HG03045 (cell line): ENCODE measurements at regions not wholly inside any gene's neighbourhood (a gene's known extent, or its start where the extent isn't known, plus 50 kb on each side); places are given as distances from the start of the nearest gene placed in this dataset.
A peak's percentile ranks its signal among the peaks of the same experiment; 100 is the strongest.
"Not testable (repeated sequence)": the region's sequence is repeated elsewhere in the genome, so short reads cannot be mapped to it uniquely, and the experiment has no call there.

Source experiments
- ATAC-seq: cut with Tn5 transposase; IDR thresholded peaks from one replicate; pipeline ENCODE4 v1.9.1; 2021; ENCODE audit warnings: mild to moderate bottlenecking, moderate library complexity; ENCODE audit not compliant: unreplicated experiment

DNA sequence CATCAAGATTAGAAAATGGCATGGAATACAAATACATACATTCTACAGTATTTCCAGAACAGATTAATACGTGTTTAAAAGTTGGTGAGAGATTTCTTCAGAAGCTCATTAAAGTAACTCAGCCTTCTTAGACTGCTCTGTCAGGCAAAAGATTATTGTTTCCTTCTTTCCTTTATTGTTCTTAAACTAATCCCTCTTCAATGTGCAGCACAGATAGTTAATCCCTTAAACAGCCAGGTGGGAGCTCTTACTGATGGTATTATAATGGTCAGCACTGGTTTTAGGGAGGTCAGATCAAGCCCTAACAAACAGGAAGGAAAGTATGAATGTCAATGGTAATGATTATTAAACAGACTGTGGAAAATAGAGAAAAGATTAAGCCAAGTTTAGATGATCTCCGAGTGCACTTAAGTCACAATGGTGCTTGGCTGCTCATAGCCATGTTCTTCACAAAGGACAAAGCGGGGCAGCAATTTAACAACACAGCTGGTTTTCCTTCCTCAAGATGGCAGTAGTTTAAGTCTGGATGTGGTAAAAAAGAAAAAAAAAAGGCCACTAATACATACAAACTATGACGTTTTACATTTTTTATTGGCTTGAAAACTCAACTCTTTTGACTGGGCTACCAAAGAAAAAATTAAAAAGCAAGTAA is 992.6 kb downstream of the PCDH9 start:
- ATAC-seq, result no peak

DNA sequence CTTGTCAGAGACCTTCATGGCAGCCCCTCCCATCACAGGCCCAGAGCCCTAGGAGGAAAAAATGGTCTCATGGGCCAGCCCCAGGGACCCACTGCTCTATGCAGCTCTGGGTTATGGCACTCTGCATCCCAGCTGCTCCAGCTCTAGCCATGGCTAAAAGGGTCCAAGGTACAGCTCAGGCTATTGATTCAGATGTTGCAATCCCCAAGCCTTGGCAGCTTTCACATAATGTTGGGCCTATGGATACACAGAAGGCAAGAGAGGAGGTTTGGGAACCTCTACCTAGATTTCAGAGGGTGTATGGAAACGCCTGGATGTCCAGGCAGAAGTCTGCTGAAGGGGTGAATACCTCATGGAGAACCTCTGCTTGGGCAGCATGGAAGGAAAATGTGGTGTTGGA is 996.0 kb downstream of the PCDH9 start:
- no peak for ATAC-seq

DNA sequence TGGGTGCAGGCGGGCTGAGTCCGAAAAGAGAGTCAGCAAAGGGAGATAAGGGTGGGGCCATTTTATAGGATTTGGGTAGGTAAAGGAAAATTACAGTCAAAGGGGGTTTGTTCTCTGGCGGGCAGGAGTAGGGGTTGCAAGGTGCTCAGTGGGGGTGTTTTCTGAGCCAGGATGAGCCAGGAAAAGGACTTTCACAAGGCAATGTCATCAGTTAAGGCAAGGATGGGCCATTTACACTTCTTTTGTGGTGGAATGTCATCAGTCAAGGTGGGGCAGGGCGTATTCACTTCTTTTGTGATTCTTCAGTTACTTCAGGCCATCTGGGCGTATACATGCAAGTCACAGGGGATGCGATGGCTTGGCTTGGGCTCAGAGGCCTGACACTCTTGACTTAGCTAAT is 998.2 kb downstream of the PCDH9 start:
- ATAC-seq, result not testable (repeated sequence)

DNA sequence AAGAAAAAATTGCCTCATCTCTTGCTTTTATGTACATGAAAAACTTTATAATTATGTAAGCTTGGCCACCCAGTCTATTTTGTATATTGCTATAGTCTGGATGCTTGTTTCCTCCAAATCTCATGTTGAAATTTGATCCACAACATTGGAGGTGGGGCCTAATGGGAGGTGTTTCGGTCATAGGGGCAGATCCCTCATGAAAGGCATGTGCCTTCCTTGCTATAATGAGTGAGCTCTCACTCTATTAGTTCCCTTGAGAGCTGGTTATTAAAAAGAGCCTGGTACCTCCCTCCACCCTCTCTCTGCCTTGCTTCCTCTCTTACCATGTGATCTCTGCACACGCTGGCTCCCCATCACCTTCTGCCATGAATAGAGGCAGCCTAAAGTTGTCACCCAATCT is 1005.1 kb downstream of the PCDH9 start:
- no peak for ATAC-seq

DNA sequence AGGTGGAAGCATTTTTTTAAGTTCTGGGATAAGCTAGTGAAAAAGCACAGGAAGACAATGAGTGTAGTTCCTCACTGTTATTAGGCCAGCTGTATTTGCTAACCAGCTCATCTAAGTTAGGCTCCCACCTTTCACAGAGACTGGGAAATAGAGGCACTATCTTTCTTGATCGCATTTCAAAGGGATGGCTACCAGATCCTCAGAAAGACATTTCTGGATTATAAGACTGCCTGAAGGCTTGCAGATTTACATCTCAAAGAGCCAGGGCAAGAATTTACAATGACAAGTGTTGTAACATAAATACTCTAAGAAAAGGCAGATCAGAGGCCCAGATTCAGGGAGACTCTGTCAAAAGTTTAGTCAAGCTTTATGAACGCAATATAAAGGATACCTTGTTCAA is 1005.5 kb downstream of the PCDH9 start:
- no peak for ATAC-seq

DNA sequence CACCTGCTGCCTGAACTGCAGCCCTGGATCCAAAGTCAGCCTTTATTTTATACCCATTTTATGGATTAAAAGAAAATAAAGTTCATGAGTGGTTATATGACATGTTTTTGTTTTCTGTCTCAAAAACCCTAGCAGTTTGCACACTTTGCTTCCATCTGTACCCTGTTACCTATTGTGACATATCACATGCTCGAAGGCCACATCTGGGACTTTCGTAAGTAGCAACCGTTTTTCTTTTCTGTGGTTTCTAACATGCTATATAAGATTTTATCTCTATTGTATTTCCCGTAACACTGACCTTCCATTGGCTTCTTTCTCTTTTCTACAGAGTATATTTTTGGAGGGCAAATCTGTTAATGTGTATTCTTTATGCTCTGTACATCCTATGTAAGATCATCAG is 1007.2 kb downstream of the PCDH9 start:
- no peak for ATAC-seq

DNA sequence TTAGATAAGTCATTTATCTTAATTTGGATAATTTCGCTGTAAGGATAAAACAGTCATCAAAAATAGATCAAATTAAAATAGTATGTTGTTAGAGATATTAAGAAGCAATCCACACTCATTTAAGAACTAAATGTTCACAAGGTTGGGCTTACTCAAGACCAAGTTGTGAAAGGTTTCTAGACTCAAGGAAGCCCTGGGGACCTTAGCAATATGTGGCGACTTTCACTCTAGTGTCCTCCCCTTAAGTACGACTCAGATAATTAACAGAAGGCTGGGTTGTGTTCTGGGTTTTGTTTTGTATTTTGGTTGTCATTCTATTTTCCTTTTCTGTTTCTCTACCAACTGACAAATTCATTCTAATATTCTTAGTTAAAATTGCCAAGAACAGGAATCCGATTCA is 1008.0 kb downstream of the PCDH9 start:
- no peak for ATAC-seq

DNA sequence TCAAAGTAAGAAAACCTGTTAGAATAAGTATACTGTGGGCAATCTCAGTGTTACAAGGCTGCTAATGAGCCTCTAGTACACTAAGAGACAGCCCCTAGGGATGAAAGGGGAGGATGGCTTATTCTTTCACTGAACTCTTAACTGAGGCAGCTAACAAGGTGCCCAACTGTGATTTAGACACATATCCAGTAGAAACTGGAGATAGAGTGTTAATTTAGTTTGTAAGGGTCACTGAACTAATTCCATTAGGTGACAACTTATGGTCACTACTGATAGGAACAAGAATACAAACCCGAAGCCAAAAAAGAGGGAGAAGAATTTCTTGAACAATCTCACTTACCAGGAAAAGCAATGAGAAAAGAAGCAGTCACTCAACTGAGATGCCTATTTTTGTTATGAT is 1010.6 kb downstream of the PCDH9 start:
- no peak for ATAC-seq

DNA sequence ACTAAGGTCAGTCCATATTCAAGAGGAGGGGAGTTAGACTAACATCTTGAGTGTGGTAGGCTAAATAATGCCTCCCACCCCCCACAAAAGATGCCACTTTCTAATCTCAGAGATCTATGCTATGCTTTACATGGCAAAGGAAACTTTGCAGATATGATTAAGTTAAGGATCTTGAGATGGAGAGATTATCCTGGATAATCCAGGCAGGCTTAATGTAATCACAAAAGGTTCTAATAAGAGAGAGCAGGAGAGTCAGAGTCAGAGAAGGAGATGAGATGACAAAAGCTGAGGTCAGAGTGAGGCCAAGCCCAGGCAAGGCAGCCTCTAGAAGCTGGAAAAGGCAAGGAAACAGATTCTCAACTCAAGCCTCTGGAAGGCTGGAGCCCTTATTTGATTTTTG is 1011.6 kb downstream of the PCDH9 start:
- no peak for ATAC-seq

DNA sequence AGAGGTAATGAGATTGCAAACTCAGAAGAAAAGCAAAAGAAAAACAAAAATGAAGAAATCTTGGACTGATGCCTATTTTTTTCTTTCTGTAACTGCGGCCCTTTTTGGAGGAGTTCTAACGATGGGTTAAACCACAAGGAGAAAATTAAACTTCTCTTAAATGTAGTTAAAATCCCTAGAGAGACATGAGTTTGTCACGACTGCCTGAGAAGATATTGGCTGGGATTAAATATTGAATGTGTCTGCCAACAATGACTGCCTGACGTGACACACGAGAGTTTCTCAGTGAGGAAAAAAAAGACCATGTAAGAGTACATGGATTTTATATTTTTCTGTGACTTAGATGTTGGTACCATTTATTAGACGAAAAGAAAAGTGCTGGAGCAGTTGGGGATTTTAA is 1013.4 kb downstream of the PCDH9 start:
- ATAC-seq, result no peak

DNA sequence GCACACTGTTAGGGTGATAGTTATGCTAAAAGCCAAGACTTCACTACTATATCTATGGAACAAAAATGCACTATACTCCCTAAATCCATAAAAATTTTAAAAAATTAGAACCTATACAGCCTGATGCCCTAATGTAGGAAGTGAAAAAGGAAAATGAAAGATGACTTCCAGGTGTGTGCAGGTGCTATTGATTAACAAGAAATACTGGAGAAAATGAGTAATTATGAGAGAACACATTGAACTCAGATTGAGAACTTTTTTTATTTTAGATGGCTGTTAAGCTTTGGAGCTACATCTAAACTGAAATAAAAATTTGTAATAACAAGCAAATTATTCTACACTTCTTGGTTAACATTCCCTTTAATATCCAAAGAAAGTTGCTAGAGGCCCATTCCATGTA is 1015.7 kb downstream of the PCDH9 start:
- ATAC-seq, result no peak

DNA sequence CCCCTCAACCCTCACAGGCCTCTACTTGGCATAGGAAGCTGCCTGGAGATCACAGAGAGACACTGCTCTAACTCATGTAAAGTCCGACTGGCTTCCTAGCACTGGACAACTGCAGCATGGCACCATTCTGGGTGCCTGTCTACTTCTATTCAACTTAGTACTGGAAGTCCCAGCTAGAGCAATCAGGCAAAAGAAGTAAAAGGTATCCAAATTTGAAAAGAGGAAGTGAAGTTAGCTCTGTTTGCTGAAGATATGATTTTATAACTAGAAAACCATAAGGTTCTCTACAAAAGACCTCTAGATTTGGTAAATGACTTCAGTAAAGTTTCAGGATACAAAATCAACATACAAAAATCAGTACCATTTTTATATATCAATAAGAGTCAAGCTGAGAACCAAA is 1017.6 kb downstream of the PCDH9 start:
- no peak for ATAC-seq

DNA sequence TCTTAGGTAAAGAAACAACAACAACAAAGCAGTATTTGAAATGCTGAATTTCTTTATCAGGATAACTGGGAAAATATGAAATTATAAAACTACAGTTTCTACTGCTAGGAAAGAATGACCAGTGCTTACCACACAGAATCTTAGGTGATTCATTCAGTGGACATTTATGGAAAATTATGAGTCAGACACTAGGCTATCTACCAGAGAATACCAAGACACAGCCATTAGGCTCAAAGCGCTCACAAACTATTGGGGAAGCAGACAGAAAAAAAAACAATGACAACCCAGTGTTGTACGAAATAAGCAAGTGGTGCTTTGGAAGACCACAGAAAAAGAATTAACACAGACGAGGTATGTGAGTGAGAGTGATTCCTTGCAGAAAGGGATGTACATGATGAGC is 1019.5 kb downstream of the PCDH9 start:
- no peak for ATAC-seq

DNA sequence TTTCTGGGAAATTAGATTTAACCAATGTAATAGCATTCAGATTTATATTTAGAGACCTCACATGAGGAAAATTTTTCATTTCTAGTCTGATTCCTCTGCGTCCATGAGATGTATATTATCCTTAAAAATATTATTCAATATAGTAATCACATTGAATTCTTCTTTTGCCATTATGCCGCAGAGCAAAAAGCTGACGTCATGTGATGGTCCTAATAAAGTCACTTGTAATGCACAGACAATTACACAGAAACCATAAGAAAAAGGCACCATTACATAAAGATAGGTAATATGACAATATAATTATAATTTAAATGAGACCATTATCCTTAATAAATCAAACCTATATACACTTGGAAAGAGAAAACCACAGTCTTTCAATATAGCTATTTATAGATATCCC is 1021.5 kb downstream of the PCDH9 start:
- ATAC-seq, result no peak

DNA sequence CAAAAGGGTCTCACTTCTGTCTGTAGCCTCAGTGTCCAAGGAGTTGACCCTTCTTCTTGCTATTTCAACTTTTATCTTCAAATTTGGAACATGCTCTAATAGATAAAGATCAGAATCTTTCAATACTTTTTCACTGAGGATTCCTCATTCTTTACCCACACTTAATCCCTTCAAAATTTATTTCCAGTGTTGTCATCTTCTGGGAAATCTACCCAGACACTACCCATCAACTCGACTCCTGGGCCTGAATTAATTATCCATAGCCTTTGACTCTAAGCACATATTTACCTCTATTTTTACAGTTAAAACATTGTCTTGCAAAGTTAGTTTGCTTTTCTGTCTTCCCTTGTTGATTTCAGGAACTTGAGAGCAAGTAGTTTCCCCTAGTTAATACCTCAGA is 1022.5 kb downstream of the PCDH9 start:
- no peak for ATAC-seq

DNA sequence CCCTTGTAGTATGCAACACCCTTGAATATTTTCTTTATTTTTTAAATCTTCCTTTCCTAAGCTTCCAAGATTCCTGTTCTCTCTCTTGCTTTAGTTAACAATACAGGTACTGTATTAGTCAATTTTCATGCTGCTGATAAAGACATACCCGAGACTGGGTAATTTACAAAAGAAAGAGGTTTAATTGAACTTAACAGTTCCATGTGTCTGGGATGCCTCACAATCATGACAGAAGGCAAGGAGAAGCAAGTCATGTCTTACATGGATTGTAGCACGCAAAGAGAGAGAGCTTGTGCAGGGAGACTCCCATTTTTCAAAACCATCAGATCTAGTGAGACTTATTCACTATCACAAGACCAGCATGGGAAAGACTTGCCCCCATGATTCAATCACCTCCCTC is 1024.3 kb downstream of the PCDH9 start:
- no peak for ATAC-seq

DNA sequence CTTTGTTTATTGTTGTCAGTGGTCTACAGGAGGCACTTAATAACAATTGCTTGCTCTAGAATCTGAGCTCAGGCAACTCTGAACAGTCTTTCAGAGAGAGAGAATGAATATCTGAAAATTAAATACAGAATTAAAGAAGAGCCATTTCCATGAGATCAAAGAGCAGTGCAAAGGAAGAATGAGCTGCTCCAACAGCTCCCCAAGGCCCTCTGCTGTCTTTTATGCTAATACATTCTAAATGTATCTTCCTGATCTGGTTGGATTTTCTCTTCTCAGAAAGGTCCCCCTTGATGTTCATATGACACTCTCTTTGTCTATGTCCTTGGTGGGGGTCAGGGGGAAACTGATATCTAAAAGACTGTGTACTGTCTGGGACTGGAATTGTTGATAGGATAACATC is 1029.6 kb downstream of the PCDH9 start:
- no peak for ATAC-seq

DNA sequence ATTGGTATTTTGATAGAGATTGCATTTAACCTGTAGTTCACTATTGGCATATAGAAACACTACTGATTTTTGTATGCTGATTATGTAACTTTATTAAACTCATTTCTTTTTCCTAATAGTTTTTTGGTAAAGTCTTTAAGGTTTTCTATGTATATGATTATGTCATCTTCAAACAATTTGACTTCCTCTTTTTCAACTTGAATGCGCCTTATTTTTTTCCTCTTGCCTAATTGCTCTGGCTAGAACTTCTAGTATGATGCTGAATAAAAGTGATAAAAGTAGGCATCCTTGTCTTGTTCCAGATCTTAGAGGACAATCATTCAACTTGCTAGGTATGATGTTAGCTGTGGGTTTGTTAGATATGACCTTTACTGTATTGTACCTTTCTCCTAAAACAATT is 1034.9 kb downstream of the PCDH9 start:
- no peak for ATAC-seq

DNA sequence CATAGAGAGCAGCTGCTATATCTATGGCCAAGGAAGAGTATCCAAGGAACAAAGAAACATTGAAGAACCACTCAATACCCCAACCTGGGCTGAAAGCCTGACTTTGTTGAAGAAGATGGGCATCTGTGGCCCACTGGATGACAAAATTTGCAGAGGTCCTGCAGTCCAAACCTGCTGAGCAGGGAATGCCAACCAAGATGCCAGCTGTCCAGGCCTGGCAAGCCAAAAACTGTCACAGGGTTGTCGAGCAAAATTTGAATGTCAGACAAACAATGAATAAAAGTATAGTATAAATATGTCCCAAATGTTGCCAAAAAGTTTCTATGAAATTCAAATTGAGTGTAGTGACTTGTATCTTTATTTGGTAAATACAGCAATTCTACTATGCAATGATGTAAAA is 1040.2 kb downstream of the PCDH9 start:
- ATAC-seq, result no peak

DNA sequence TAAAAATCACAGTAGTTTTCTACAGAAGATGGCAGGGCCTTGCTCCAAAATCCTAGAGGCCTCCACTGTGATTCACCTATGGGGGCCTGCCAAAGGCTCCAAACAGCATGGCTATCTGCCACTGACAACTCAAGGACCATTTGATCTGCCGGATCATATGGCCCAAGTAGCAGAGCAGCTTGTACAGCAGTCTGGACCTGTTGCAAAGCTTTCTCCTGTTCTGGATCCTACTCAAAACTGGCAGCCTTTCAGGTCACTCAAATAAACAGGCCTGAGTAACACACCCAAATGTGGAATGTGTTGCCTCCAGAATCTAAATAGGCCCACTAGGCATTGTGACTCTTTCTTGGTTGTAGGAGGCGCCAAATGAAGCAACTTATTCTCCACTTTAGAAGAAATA is 1049.3 kb downstream of the PCDH9 start:
- ATAC-seq, result no peak

DNA sequence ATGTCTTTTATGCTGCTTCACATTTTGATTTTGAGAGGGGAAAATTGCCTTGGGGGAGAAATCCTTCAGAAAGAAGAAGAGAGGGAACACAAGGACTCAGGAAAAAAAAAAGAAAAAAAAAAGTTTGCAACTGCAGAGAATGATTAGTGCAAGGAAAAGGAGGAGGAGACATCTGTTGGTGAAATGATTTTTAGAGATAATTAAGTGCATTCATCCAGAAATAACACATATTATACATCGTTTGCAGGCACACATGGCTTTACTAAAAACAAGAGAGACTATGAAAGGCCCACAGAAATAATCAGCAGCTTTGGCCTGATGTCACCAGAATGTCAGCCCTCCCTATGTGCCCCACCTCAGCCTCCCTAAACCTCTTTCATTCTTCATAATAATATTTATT is 1058.2 kb downstream of the PCDH9 start:
- ATAC-seq, result no peak

DNA sequence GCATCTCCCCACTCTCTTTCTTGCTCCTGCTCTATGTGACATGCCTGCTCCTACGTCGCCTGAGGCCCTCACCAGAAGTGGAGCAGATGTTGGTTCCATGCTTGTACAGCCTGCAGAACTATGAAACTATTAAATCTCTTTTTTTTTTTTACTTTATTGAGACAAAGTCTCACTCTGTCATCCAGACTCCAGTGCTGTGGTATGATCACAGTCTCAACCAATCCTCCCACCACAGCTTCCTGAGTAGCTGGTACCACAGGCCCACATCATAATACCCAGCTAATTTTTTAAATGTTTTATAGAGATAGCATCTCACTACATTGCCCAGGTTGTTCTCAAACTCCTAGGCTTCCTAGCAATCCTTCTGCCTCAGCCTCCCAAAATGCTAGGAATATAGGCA is 1067.7 kb downstream of the PCDH9 start:
- no peak for ATAC-seq

DNA sequence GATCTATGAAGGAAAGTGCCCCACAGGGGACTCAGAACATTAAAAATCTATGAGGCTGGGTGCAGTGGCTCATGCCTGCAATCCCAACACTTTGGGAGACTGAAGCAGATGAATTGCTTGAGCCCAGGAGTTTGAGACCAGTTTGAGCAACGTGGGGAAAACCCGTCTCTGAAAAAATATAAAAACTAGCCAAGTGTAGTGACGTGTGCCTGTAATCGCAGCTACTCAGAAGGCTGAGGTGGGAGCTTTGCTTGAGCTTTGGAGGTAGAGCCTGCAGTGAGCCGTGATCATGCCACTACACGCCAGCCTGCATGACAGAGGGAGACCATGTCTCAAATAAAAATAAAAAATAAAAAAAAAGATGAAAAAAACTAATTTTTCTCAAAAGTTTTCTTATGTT is 1070.6 kb downstream of the PCDH9 start:
- peak; percentile 74 for ATAC-seq

DNA sequence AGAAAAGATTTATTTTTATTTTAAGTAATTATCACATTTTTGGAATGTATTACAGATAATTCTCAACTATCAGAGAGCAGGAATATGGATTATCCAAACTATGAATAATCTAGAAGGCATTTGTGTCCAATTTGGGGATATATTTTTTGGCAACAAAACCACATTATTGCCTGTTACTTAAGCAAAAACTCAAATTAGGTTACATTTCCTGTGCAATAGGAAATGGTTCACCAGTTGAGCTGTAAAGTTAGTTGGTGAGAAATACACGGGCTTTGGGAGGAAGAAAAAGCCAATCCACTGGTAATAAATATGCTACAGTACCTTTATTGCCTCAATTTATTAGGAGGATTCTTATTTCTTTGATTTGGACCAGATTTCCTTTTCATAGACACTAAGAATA is 1075.2 kb downstream of the PCDH9 start:
- ATAC-seq, result no peak
